Gastrocnemius medialis (tissue), 4 donors: ENCODE measurements at regions not wholly inside any gene's neighbourhood (a gene's known extent, or its start where the extent isn't known, plus 50 kb on each side); places are given as distances from the start of the nearest gene placed in this dataset.

Experiments
- ATAC-seq, 2 donors: fragments of 150-250 bp; one replicate each; pipeline ENCODE4 v1.9.1; 2016
- DNase-seq, 2 donors: peaks; one replicate each; pipeline ENCODE4 v3.0.0-alpha.2; 2019
- H3K27ac ChIP-seq, 4 donors: fragments of 200-600 bp; sonication (generic); 1 replicate in 1 of 4; 2 replicates in 3 of 4; pipeline ENCODE4 v1.5.1; 2016 to 2018; ENCODE audit warnings: mild to moderate bottlenecking in 2 of 4, moderate library complexity in 1 of 4
- H3K27me3 ChIP-seq, 3 donors: fragments of 200-600 bp; sonication (generic) in 2 of 3; 1 replicate in 1 of 3; 2 replicates in 2 of 3; pipeline versions ENCODE4 v1.5.1 to v1.6.0; 2016 to 2019; ENCODE audit warnings: mild to moderate bottlenecking in 1 of 3, moderate library complexity in 1 of 3
- H3K36me3 ChIP-seq, 2 donors: fragments of 200-600 bp; sonication (generic) in 1 of 2; one replicate each; pipeline ENCODE4 v1.5.1; 2017 to 2018
- H3K4me1 ChIP-seq, 2 donors: fragments of 200-600 bp; sonication (generic) in 1 of 2; one replicate each; pipeline ENCODE4 v1.5.1; 2016 to 2017; ENCODE audit warnings: mild to moderate bottlenecking in 2 of 2
- H3K4me3 ChIP-seq, 4 donors: fragments of 200-600 bp; sonication (generic) in 3 of 4; 1 replicate in 1 of 4; 2 replicates in 3 of 4; pipeline ENCODE4 v1.5.1; 2016 to 2019; ENCODE audit warnings: mild to moderate bottlenecking in 2 of 4
- H3K9me3 ChIP-seq, 3 donors: fragments of 200-600 bp; sonication (generic) in 2 of 3; 1 replicate in 1 of 3; 2 replicates in 2 of 3; pipeline ENCODE4 v1.5.1; 2016 to 2019
- POLR2A ChIP-seq, 2 donors: fragments of 450-650 bp; IDR thresholded peaks; one replicate each; pipeline ENCODE4 v1.6.1; 2017; ENCODE audit warnings: antibody characterized with exemption in 2 of 2, mild to moderate bottlenecking in 2 of 2, moderate library complexity in 2 of 2
- in situ Hi-C, 4 donors: fragments of 200-750 bp; cut with MboI; loops; one replicate each; pipeline versions ENCODE4 v1.15.0 to v1.8.0; 2017; ENCODE audit warnings: low sequenced_read_pairs in 4 of 4
- intact Hi-C: fragments of 100-400 bp; cut with DNase I; formaldehyde crosslinking; loops from one replicate; pipeline ENCODE4 v1.15.1; 2023; ENCODE audit warnings: low total_unique reads
- TF ChIP-seq, protein P1 (sequence below), 5 experiments: fragments of 450-650 bp in 3 of 5; fragments of 200-600 bp in 2 of 5; sonication (generic) in 2 of 5; IDR thresholded peaks in 4 of 5; conservative IDR thresholded peaks in 1 of 5; 1 replicate in 4 of 5; 2 replicates in 1 of 5; pipeline ENCODE4 v1.5.1; 2016 to 2019; ENCODE audit warnings: antibody characterized with exemption in 5 of 5, mild to moderate bottlenecking in 3 of 5, moderate library complexity in 3 of 5

DNA sequence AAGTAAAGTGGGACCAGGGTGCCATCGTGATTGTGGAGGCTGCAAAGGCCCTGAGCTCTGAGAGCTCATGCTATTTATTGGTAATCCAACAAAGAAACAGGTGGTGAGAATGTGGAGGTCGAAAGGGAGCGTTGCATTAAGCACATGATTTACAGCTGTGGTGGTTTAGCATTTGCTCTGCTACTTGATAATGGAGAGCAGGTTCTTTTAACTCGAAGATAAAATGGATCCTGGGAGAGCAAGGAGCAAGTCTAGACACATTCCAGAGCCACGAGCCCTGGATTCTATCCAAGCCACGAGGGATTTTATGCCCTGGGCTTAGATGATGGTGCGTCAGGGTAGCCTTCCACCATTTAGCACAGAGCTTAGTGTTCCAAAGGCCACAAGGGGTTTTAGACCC, 1710.1 kb upstream of the CDH9 start:
- Histone ChIP-seq H3K36me3 (no peaks in the 10 kb centered on the region), H3K9me3 (no peaks in the 10 kb centered on the region), H3K27me3 (no peaks in the 10 kb centered on the region), H3K27ac (no peak overlapping the region), H3K4me1 (no peaks in the 10 kb centered on the region), H3K4me3 (no peak overlapping the region)
- no peak for TF ChIP-seq POLR2A (IDR thresholded peaks at IDR 0.05)
- TF ChIP-seq, protein P1, sequence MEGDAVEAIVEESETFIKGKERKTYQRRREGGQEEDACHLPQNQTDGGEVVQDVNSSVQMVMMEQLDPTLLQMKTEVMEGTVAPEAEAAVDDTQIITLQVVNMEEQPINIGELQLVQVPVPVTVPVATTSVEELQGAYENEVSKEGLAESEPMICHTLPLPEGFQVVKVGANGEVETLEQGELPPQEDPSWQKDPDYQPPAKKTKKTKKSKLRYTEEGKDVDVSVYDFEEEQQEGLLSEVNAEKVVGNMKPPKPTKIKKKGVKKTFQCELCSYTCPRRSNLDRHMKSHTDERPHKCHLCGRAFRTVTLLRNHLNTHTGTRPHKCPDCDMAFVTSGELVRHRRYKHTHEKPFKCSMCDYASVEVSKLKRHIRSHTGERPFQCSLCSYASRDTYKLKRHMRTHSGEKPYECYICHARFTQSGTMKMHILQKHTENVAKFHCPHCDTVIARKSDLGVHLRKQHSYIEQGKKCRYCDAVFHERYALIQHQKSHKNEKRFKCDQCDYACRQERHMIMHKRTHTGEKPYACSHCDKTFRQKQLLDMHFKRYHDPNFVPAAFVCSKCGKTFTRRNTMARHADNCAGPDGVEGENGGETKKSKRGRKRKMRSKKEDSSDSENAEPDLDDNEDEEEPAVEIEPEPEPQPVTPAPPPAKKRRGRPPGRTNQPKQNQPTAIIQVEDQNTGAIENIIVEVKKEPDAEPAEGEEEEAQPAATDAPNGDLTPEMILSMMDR (IDR thresholded peaks at IDR 0.05 in 4 of 5, conservative IDR thresholded peaks at IDR 0.05 in 1 of 5): no peak
- ATAC-seq (no peak), DNase-seq (no peak)
- intact Hi-C loops (no loop called here), in situ Hi-C loops (no loop called here)

- intact Hi-C loops: no loop called here
- H3K27me3 ChIP-seq: no peaks in the 10 kb centered on the region
- H3K9me3 ChIP-seq: no peaks in the 10 kb centered on the region
- ATAC-seq (no peak), DNase-seq (no peak)
- in situ Hi-C loops: no loop called here
- H3K4me1 ChIP-seq: no peaks in the 10 kb centered on the region
- no peaks in the 10 kb centered on the region for H3K36me3 ChIP-seq
- TF ChIP-seq POLR2A (IDR thresholded peaks at IDR 0.05): no peak
- TF ChIP-seq, protein P1 (IDR thresholded peaks at IDR 0.05 in 4 of 5, conservative IDR thresholded peaks at IDR 0.05 in 1 of 5): no peak
- no peak overlapping the region for H3K27ac ChIP-seq
- H3K4me3 ChIP-seq: no peak overlapping the region
Observed at GRCh38 chr5:28743716-28744110, 1705.3 kb upstream of the CDH9 start.

DNA sequence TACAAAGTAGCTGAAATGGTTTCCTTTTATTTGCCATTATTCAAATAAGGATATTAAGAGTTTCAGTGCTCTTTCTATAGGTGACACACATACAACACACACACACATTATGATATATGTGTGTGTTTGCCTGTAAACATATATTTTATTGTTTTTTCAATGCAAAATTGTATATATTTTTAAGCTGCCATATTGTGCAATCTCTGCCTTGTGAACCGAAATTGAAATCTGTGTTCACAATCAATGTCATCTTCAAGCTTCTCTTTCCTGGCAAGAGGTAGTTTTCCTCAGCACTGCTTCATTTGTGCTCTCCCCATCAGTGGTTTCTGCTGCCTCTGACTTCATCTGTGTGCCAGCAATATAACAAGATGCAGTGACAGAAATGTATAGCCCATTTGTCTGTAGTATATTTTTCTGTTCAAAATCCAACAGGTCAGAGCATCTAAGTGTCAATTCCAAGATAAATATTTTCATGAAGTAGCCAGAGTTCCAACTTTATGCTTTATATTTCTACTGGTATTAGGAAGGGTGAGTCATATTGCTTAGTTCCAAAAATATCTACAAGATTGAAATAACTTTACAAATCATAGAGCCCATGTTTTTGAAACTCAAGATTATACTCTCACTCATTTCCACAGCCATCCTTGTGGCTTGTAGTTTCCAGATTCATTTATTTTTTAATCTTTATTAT, 1704.8 kb upstream of the CDH9 start:
- Histone ChIP-seq H3K36me3 (no peaks in the 10 kb centered on the region), H3K9me3 (no peaks in the 10 kb centered on the region), H3K4me3 (no peak overlapping the region), H3K4me1 (no peaks in the 10 kb centered on the region), H3K27me3 (no peaks in the 10 kb centered on the region), H3K27ac (no peak overlapping the region)
- intact Hi-C loops: no loop called here
- ATAC-seq (no peak), DNase-seq (no peak)
- in situ Hi-C loops: no loop called here
- TF ChIP-seq, protein P1 (IDR thresholded peaks at IDR 0.05 in 4 of 5, conservative IDR thresholded peaks at IDR 0.05 in 1 of 5): no peak
- TF ChIP-seq POLR2A (IDR thresholded peaks at IDR 0.05): no peak

GRCh38 chr5:28737682-28738081, 1699.3 kb upstream of the CDH9 start:
- H3K4me3 ChIP-seq: no peak overlapping the region
- intact Hi-C loops (no loop called here), in situ Hi-C loops (no loop called here)
- no peaks in the 10 kb centered on the region for H3K9me3 ChIP-seq
- no peaks in the 10 kb centered on the region for H3K27me3 ChIP-seq
- DNase-seq (no peak), ATAC-seq (no peak)
- H3K4me1 ChIP-seq: no peaks in the 10 kb centered on the region
- no peak for TF ChIP-seq POLR2A (IDR thresholded peaks at IDR 0.05)
- TF ChIP-seq, protein P1 (IDR thresholded peaks at IDR 0.05 in 4 of 5, conservative IDR thresholded peaks at IDR 0.05 in 1 of 5): no peak
- no peaks in the 10 kb centered on the region for H3K36me3 ChIP-seq
- H3K27ac ChIP-seq: no peak overlapping the region

GRCh38 chr5:28737222-28737621, 1698.8 kb upstream of the CDH9 start:
- no peaks in the 10 kb centered on the region for H3K36me3 ChIP-seq
- intact Hi-C loops: no loop called here
- H3K4me3 ChIP-seq: no peak overlapping the region
- no peak overlapping the region for H3K27ac ChIP-seq
- DNase-seq (no peak), ATAC-seq (no peak)
- H3K27me3 ChIP-seq: no peaks in the 10 kb centered on the region
- in situ Hi-C loops: no loop called here
- H3K4me1 ChIP-seq: no peaks in the 10 kb centered on the region
- TF ChIP-seq, protein P1 (IDR thresholded peaks at IDR 0.05 in 4 of 5, conservative IDR thresholded peaks at IDR 0.05 in 1 of 5): no peak
- TF ChIP-seq POLR2A (IDR thresholded peaks at IDR 0.05): no peak
- no peaks in the 10 kb centered on the region for H3K9me3 ChIP-seq
